Ovary (tissue), 7 donors: ENCODE measurements at regions not wholly inside any gene's neighbourhood (a gene's known extent, or its start where the extent isn't known, plus 50 kb on each side); places are given as distances from the start of the nearest gene placed in this dataset.

Source experiments
- DNase-seq, 5 donors: peaks; one replicate each; pipeline ENCODE4 v3.0.0-alpha.2; 2019 to 2020
- H3K27ac ChIP-seq, 2 donors: fragments of 200-600 bp; one replicate each; pipeline versions ENCODE4 v1.5.1 to v1.8.0; 2019 to 2022
- H3K27me3 ChIP-seq: fragments of 200-600 bp; one replicate; pipeline ENCODE4 v1.8.0; 2022
- H3K36me3 ChIP-seq: fragments of 200-600 bp; sonication (generic); one replicate; pipeline ENCODE4 v1.5.1; 2019
- H3K4me1 ChIP-seq: one replicate; pipeline ENCODE4 v1.8.1; 2013; ENCODE audit warnings: mild to moderate bottlenecking, moderate library complexity; ENCODE audit not compliant: insufficient read depth
- H3K4me3 ChIP-seq: fragments of 200-600 bp; sonication (generic); one replicate; pipeline ENCODE4 v1.5.1; 2017
- H3K9me3 ChIP-seq, 2 donors: fragments of 200-600 bp in 1 of 2; sonication (generic) in 1 of 2; one replicate each; pipeline versions ENCODE4 v1.5.1 to v1.8.1; 2013 to 2019; ENCODE audit warnings: mild to moderate bottlenecking in 1 of 2, moderate library complexity in 1 of 2
- CTCF ChIP-seq, 3 donors: fragments of 450-650 bp in 2 of 3; fragments of 200-600 bp in 1 of 3; IDR thresholded peaks; one replicate each; pipeline versions ENCODE4 v1.5.1 to v1.8.0; 2016 to 2022; ENCODE audit warnings: antibody characterized with exemption in 3 of 3, mild to moderate bottlenecking in 1 of 3
- EP300 ChIP-seq: sonication (generic); formaldehyde crosslinking; IDR thresholded peaks from one replicate; pipeline ENCODE4 v1.6.1; 2017; ENCODE audit warnings: antibody characterized with exemption
- POLR2A ChIP-seq: fragments of 450-650 bp; IDR thresholded peaks from one replicate; pipeline ENCODE4 v1.6.1; 2017; ENCODE audit warnings: antibody characterized with exemption, mild to moderate bottlenecking, moderate library complexity
- WGBS, 3 donors: extraction: QIAGEN DNeasy Blood & Tissue Kit in 1 of 3; methylation state at CpG; one replicate each; pipeline versions ENCODE4 v1.1.5 to v1.1.7; 2013 to 2017; 5-methylcytosine and 5-hydroxymethylcytosine counted together
- intact Hi-C, 4 donors: fragments of 100-400 bp; cut with DNase I; formaldehyde crosslinking; loops; one replicate each; pipeline versions ENCODE4 v1.11.0 to v1.15.1; 2022 to 2023
- donor health status: DM: no; HTN: no; CAD: no; lungs with moderate emphysema.
- donor health status: DM: no; HTN: no; CAD: no.
- donor health status: Bipolar disorder and iron deficiency.
- donor health status: DM: no; HTN: no; CAD: no.
- donor health status: DM: yes; HTN: yes; CAD: no.

GRCh38 chr6:103002282-103002681, 1608.8 kb downstream of the GRIK2 start:
- 66 to 72% (median 72%) methylated on average over 3 of the region's 3 CpGs for WGBS, 3 donors

GRCh38 chr6:103001724-103002123, 1608.2 kb downstream of the GRIK2 start:
- intact Hi-C loops = no loop called here
- H3K4me3 ChIP-seq = no peak overlapping the region
- no peak overlapping the region for H3K27ac ChIP-seq
- H3K4me1 ChIP-seq = no peaks in the 10 kb centered on the region
- no peak for DNase-seq
- no peaks in the 10 kb centered on the region for H3K9me3 ChIP-seq
- H3K36me3 ChIP-seq = no peaks in the 10 kb centered on the region
- TF ChIP-seq EP300 (no peak), POLR2A (no peak), CTCF (IDR thresholded peaks at IDR 0.05) (no peak)
- H3K27me3 ChIP-seq = no peaks in the 10 kb centered on the region
- WGBS, 3 donors = 74 to 86% (median 74%) methylated on average over 1 of the region's 1 CpG

More at GRCh38 chr6:103002282-103002681, 1608.8 kb downstream of the GRIK2 start:
- intact Hi-C loops = no loop called here
- DNase-seq = no peak
- Histone ChIP-seq H3K27me3 (no peaks in the 10 kb centered on the region), H3K27ac (no peak overlapping the region), H3K9me3 (no peaks in the 10 kb centered on the region), H3K4me1 (no peaks in the 10 kb centered on the region), H3K4me3 (no peak overlapping the region), H3K36me3 (no peaks in the 10 kb centered on the region)
- no peak for TF ChIP-seq CTCF (IDR thresholded peaks at IDR 0.05)
- TF ChIP-seq POLR2A = no peak
- TF ChIP-seq EP300 = no peak

- TF ChIP-seq POLR2A (no peak), CTCF (IDR thresholded peaks at IDR 0.05) (no peak), EP300 (no peak)
- 24 to 43% (median 27%) methylated on average over 8 of the region's 8 CpGs for WGBS, 3 donors
- intact Hi-C loops = no loop called here
- no peaks in the 10 kb centered on the region for H3K9me3 ChIP-seq
- DNase-seq = no peak
- H3K36me3 ChIP-seq = no peaks in the 10 kb centered on the region
- H3K4me3 ChIP-seq = no peak overlapping the region
- H3K27ac ChIP-seq = no peak overlapping the region
- H3K27me3 ChIP-seq = no peaks in the 10 kb centered on the region
- H3K4me1 ChIP-seq = no peaks in the 10 kb centered on the region
Observed at GRCh38 chr6:103000688-103001087, 1607.2 kb downstream of the GRIK2 start.

GRCh38 chr6:102995491-102995890, 1602.0 kb downstream of the GRIK2 start:
- no peaks in the 10 kb centered on the region for H3K27me3 ChIP-seq
- no peak for TF ChIP-seq EP300
- TF ChIP-seq CTCF (IDR thresholded peaks at IDR 0.05) = no peak
- TF ChIP-seq POLR2A = no peak
- H3K27ac ChIP-seq = no peak overlapping the region
- H3K4me3 ChIP-seq = no peak overlapping the region
- DNase-seq = no peak
- H3K4me1 ChIP-seq = no peaks in the 10 kb centered on the region
- intact Hi-C loops = no loop called here
- H3K9me3 ChIP-seq = no peaks in the 10 kb centered on the region
- H3K36me3 ChIP-seq = no peaks in the 10 kb centered on the region

- H3K36me3 ChIP-seq = no peaks in the 10 kb centered on the region
- DNase-seq = no peak
- intact Hi-C loops = no loop called here
- no peaks in the 10 kb centered on the region for H3K4me1 ChIP-seq
- 86 to 92% (median 89%) methylated on average over 1 of the region's 1 CpG for whole genome bisulfite sequencing, 3 donors
- no peaks in the 10 kb centered on the region for H3K27me3 ChIP-seq
- H3K4me3 ChIP-seq = no peak overlapping the region
- H3K27ac ChIP-seq = no peak overlapping the region
- TF ChIP-seq CTCF (IDR thresholded peaks at IDR 0.05) (no peak), POLR2A (no peak), EP300 (no peak)
- H3K9me3 ChIP-seq = no peaks in the 10 kb centered on the region
Observed at GRCh38 chr6:102994866-102995265, 1601.4 kb downstream of the GRIK2 start.
